GM19438 (cell line): ENCODE measurements at regions not wholly inside any gene's neighbourhood (a gene's known extent, or its start where the extent isn't known, plus 50 kb on each side); places are given as distances from the start of the nearest gene placed in this dataset.
"Not testable (repeated sequence)": the region's sequence is repeated elsewhere in the genome, so short reads cannot be mapped to it uniquely, and the experiment has no call there.

Experiments used
- ATAC-seq: cut with Tn5 transposase; IDR thresholded peaks from one replicate; pipeline ENCODE4 v1.9.1; 2021; ENCODE audit warnings: low read depth; ENCODE audit not compliant: unreplicated experiment

- ATAC-seq: no peak
Observed at GRCh38 chr4:125573368-125573767, 258.6 kb downstream of the FAT4 start.

- ATAC-seq: no peak
Observed at GRCh38 chr4:125573786-125574185, 259.0 kb downstream of the FAT4 start.

GRCh38 chr4:125582302-125582701 lies 267.5 kb downstream of the FAT4 start:
- no peak for ATAC-seq

- no peak for ATAC-seq
Observed at GRCh38 chr4:125590158-125590557, 275.4 kb downstream of the FAT4 start.

GRCh38 chr4:125591290-125591689 lies 276.5 kb downstream of the FAT4 start:
- no peak for ATAC-seq

- no peak for ATAC-seq
Observed at GRCh38 chr4:125594056-125594602, 279.4 kb downstream of the FAT4 start.

- not testable (repeated sequence) for ATAC-seq
Observed at GRCh38 chr4:125605926-125606325, 291.2 kb downstream of the FAT4 start.

- ATAC-seq: no peak
Observed at GRCh38 chr4:125620066-125620860, 305.5 kb downstream of the FAT4 start.

- no peak for ATAC-seq
Observed at GRCh38 chr4:125624951-125625350, 310.2 kb downstream of the FAT4 start.

- no peak for ATAC-seq
Observed at GRCh38 chr4:125626946-125627345, 312.2 kb downstream of the FAT4 start.

- ATAC-seq: no peak
Observed at GRCh38 chr4:125639182-125639621, 324.4 kb downstream of the FAT4 start.

- no peak for ATAC-seq
Observed at GRCh38 chr4:125641611-125642010, 326.9 kb downstream of the FAT4 start.

GRCh38 chr4:125642645-125643044 lies 327.9 kb downstream of the FAT4 start:
- ATAC-seq: no peak

- ATAC-seq: no peak
Observed at GRCh38 chr4:125649452-125649851, 334.7 kb downstream of the FAT4 start.

GRCh38 chr4:125650557-125650956 lies 335.8 kb downstream of the FAT4 start:
- ATAC-seq: no peak

- not testable (repeated sequence) for ATAC-seq
Observed at GRCh38 chr4:125651707-125652357, 337.1 kb downstream of the FAT4 start.

GRCh38 chr4:125658773-125659172 lies 344.0 kb downstream of the FAT4 start:
- no peak for ATAC-seq

GRCh38 chr4:125663896-125664767 lies 349.4 kb downstream of the FAT4 start:
- ATAC-seq: no peak

- no peak for ATAC-seq
Observed at GRCh38 chr4:125666635-125667034, 351.9 kb downstream of the FAT4 start.

- ATAC-seq: no peak
Observed at GRCh38 chr4:125676156-125676555, 361.4 kb downstream of the FAT4 start.

- no peak for ATAC-seq
Observed at GRCh38 chr4:125676583-125676982, 361.8 kb downstream of the FAT4 start.
